Stimulated activated CD4-positive, alpha-beta T cell treated with anti-CD3 and anti-CD28 coated beads, Interleukin-2, amount 100 ng/mL, for 4 hours (primary cell): ENCODE measurements at regions not wholly inside any gene's neighbourhood (a gene's known extent, or its start where the extent isn't known, plus 50 kb on each side); places are given as distances from the start of the nearest gene placed in this dataset.
"Not testable (repeated sequence)": the region's sequence is repeated elsewhere in the genome, so short reads cannot be mapped to it uniquely, and the experiment has no call there.

Experiments
- DNase-seq: peaks from one replicate; pipeline ENCODE4 v3.0.0-alpha.2; 2020; ENCODE audit warnings: low read depth

GRCh38 chr17:21470422-21470821, 94.3 kb downstream of the KCNJ12 start:
- DNase-seq, result not testable (repeated sequence)

DNA sequence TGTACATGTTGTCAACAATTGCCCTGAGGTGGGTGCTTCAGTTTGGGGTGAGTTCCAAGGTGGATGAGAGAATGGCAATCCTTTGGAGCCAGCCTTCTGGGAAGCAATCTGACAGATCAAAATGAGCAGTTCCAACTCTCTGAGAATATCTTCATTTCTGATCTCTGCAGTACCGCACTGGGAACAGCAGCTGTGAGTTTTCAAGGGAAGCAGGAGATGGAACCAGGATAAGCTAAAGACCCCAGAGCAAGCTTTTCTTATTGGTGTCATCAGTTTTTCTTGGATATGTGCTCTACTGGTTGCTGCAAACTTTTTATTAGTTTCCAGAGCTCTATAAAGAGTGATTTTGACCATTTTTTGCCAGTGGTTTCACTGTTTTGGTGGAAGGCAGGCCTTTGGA, 94.7 kb downstream of the KCNJ12 start:
- DNase-seq, result no peak

- no peak for DNase-seq
Observed at GRCh38 chr17:21474815-21475214, 98.7 kb downstream of the KCNJ12 start.

GRCh38 chr17:21475571-21475970, 99.4 kb downstream of the KCNJ12 start:
- DNase-seq, result no peak

- DNase-seq, result no peak
Observed at GRCh38 chr17:21476867-21477266, 100.7 kb downstream of the KCNJ12 start.

GRCh38 chr17:21482189-21482865, 106.2 kb downstream of the KCNJ12 start:
- DNase-seq, result no peak

GRCh38 chr17:21488043-21488442, 111.9 kb downstream of the KCNJ12 start:
- DNase-seq, result not testable (repeated sequence)

- no peak for DNase-seq
Observed at GRCh38 chr17:21493993-21494392, 117.8 kb downstream of the KCNJ12 start.

DNA sequence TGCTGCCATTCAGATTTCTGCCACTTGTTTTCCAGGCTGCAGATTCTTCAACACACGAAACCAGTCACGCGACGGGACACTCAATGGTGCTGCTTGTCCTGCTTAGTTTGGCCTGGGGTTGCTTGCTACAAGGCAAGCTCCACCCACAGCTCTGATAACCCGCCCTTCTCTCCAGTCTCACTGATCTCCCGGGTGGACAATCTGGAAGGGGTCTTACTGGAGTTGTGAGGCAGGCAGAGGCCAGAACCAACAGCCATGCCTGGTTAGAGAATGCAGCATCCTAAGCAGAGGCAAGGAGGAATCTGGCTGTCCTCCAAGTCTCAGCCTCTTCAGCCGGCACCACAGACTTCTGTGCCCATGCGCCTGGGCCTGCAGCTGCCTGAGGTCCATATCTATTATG, 119.1 kb downstream of the KCNJ12 start:
- no peak for DNase-seq

DNA sequence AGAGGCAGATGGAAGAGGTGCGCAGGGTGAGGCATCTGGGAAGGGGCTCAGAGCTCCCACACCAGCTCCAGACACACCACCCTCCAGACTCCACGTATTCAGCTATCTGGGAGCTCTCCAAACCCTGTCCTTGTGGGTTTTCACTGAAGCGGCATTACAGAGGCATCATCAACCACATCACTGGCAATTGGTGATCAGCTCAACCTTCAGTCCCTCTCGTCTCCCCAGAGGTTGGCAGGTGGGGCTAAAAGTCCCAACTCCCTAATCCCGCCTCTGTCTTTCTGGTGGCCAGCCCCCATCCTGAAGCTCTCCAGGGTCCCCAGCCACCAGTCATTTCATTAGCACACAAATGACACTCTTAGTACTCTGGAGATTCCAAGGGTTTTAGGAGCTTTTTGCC, 123.9 kb downstream of the KCNJ12 start:
- no peak for DNase-seq

DNA sequence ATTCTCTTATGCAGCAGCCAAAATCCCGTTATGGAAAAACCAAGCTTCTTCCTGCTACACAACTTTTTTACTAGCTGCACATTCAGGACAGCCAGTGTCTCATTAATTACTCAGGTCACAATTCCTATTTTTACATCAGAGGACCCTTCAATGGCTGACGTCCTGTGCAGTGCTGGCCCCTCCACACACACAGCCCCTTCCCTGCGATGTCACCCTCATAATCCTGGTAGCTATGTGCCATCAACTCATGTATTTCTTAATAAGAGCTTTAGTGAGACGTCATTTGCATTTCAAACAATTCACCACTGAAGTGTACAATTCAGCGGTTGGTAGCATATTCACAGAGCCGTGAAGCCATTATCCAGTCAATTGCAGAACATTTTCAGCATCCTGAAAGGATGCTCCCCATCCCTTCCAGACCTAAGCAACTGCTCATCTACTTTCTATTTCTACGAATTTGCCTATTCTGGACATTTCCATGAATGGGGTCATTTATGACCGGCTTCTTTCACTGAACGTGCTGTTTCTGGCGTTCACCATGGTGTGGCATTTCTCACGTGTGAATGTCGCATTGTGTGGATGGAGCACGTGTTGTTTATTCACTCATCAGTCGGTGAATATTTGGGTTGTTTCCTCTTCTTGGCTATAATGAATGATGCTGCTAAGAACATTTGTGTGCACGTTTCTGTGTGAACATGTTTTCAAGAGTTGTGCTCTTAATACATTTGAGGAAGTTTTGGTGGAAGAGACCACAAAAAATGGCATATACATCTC, 126.0 kb downstream of the KCNJ12 start:
- DNase-seq, result not testable (repeated sequence)

GRCh38 chr17:21505819-21506815, 130.0 kb downstream of the KCNJ12 start:
- DNase-seq, result no peak

DNA sequence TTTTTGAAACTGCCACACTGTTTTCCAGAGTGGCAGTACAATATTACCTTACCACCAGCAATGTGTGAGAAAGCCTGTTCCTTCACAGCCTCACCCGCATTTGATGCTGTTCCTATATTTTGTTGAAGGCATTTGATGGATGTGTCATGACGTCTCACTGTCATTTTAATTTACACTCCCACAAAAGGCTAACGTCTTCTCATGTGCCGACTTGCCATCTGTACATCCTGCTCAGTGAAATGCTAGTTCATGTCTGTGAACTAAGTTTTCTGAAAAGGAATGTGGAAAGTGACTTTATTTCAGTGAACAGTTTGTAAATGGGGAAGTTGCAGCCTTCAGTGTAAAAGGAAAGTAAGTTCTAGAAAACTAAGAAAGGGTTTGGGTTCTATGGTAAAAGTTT, 131.6 kb downstream of the KCNJ12 start:
- DNase-seq, result not testable (repeated sequence)

DNA sequence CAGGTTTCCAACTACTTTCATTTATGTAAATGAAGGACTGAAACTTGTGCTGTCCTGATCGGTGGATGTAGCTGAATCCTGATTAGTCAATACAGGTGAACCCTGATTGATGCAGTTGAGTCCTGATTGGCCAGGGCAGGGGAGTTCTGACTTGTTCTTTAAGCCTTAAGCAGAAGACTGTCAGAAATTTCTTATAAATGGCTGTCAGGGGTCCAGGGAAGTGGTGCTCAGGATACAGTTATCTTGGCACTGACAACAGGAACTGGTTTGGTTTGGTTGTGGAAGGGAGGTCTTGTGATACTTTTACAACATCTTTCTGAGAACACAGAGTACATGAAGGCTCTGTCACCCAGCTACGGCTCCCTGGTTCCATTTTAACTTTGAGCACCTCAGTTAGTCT, 132.1 kb downstream of the KCNJ12 start:
- DNase-seq, result no peak

DNA sequence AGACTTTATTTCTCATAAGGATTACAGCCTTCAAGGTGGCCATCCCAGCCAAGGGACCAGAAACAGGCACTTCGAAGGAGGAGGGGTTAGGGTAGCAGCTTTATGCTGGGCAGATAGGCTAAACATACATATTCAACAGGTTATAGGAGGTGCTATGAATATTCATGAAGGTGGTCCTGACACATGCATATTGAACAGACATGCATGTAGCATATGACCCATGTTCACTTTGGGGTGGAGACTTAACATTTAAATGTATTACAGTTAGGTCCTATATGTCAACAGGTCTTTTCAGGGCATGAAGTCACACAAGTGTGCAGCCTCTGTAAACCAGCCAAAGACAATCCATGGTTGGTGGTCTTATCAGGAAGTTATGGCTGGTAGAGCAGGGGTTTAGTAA, 133.2 kb downstream of the KCNJ12 start:
- not testable (repeated sequence) for DNase-seq

- no peak for DNase-seq
Observed at GRCh38 chr17:21510686-21511362, 134.7 kb downstream of the KCNJ12 start.

DNA sequence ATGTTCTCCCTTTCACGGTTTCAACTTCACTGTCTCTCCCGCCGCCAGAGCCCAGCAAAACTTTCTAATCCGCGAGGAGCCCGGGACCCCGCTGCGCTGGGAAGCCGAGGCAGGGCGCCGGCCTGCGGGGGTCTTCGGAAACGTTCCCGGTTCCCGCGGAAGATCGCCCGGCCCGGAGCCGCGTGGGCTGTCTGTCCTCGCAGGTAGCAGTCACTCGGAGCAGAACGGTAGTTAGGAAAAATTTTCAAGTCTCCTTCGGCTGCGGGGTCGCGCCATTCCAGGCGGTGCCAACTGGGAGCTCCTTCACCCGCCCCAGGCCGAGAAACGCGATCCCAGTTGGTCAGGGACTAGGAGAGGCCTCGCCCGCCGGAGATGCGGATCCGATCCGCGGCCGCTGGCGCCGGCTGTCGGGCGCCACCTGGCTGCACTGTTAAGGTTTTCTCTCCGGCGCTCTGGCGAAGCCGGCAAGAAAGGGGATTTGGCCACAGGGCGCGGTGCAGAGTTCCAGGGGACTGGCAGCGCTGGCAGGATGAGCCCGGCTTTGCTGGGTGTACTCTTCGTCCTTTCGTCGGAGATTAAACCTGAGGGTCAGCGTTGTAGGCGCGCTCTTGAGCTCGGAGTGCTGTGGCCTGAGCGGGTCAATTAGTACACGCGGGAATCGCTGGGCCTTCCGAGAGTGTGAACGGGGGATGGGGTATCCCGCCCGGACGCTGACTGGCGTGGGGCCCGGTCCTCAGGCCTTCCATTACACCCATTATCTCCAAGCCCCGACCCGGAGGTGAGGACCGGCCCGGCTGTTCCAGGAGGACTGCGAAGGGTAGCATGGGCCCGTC, 135.4 kb downstream of the KCNJ12 start:
- DNase-seq, result peak; percentile 52

- DNase-seq, result no peak
Observed at GRCh38 chr17:21512307-21513011, 136.3 kb downstream of the KCNJ12 start.

DNA sequence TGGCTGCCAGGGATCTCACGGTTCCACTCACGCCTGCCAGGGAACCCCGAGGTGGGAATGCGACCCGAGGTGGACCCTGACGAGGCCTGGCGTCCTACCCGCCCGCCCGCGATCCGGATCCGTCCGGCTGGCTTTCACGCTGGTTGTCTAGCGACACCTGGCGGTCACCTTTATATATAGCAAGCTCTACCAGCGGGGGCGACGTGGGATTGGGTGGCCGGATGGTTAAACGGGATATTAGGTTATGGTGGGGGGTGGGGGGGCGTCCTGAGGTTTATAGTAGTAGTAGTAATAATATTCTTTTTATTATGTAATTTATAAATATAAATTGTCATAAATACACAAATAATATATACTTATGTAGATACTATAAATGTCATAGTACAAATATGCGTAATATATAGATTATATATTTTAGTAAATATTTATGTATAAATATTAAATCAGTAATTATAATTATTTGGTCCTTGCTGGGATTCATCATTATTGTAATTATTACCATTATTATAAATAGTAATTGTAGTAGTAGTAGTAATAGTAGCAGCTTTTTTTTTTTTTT, 136.9 kb downstream of the KCNJ12 start:
- DNase-seq, result peak; percentile 71

DNA sequence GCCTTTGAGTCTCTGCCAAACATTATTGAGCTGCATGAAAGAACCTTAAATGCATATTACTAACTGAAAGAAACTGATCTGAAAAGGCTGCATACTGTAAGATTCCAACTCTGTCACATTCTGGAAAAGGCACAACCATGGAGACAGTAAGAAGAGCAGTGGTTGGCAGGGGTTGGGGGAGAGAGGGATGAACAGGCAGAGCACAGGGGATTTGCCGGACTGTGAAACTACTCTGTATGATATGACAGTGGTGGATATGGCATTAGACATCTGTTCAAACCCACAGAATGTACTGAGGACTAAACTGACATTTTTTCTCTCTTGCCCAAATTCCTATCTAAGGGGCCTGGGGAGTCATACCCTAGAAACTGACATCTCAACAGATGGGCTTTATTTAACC, 138.4 kb downstream of the KCNJ12 start:
- not testable (repeated sequence) for DNase-seq
